ENCODE measurements at regions not wholly inside any gene's neighbourhood (a gene's known extent, or its start where the extent isn't known, plus 50 kb on each side); places are given as distances from the start of the nearest gene placed in this dataset.

DNA sequence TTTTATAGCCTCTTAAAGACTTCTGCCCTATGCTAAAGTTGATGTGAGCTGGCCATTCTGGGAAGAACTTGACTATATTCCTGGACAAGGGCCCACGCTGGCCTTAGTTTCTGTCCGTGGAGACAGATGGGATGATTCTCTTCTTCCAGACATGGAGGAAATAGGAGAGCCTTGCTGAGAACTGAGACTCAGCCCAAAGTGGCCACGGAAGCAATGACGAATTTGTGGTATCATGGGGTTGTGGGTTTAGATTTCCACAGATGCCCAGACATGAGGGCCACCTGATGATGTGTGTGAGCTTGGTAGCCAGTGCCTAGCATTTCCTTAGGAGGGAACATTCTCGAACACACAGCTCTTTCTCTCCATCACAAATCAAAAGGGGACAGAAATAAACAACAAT lies 309.1 kb downstream of the NSG2 start:
- no peak overlapping the region for H3K4me3 Mint-ChIP-seq
- H3K4me1 Mint-ChIP-seq (ENCODE audit: low read depth in 2 of 2): no peaks in the 10 kb centered on the region
- DNase-seq (no peak), ATAC-seq (replicated peaks) (no peak)
- no peaks in the 10 kb centered on the region for H3K27me3 Mint-ChIP-seq
- H3K9me3 Mint-ChIP-seq: peaks cover 2 to 9% of the 10 kb centered on the region in 2 donors
- H3K36me3 Mint-ChIP-seq (ENCODE audit: insufficient read depth): no peaks in the 10 kb centered on the region
- H3K27ac Mint-ChIP-seq: no peak overlapping the region

DNA sequence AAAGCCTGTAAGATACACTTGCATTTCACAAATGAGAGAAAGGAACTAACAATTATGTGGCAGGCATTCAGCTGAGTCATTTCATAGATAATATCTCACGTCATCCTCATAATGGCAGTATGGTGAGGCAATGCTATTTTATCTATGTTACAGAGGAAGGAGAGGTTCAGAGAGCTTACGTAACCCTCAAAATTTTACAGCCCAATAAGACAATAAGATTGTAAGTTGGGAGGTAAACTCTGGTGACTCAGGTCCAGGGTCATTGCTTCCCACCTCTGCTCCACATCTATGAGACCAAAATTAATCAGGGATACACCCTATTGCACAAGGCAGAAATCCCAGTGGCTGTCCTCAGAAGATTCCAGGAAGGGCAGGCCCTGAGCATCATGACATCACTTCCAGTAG lies 309.7 kb downstream of the NSG2 start:
- Mint-ChIP-seq H3K27me3 (no peaks in the 10 kb centered on the region), H3K9me3 (peaks cover 4 to 9% of the 10 kb centered on the region in 2 donors), H3K4me3 (no peak overlapping the region), H3K27ac (no peak overlapping the region), H3K4me1 (ENCODE audit: low read depth in 2 of 2) (no peaks in the 10 kb centered on the region), H3K36me3 (ENCODE audit: insufficient read depth) (no peaks in the 10 kb centered on the region)
- DNase-seq: no peak
- no peak for ATAC-seq (replicated peaks)

DNA sequence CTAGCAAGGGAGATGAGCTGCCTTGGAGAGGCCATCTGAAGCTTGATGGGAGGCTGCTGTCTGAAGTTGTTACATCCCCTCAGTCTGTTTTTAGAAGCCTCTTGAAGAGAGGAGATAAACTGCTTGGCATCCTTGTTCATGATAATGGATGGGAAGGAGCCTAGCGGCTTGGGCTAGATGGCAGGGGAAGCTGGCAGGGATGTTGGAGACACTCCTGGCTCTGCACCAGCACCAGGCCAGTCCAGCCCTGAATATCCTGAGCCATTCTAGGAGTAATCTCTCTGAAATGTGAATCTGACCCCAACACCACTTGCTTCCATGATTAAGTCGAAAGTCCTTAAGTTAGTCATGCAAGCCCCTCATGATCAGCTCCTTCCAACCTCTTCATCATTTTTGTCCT lies 310.5 kb downstream of the NSG2 start:
- Mint-ChIP-seq H3K9me3 (peaks cover 4 to 9% of the 10 kb centered on the region in 2 donors), H3K4me1 (ENCODE audit: low read depth in 2 of 2) (no peaks in the 10 kb centered on the region), H3K27me3 (no peaks in the 10 kb centered on the region), H3K36me3 (ENCODE audit: insufficient read depth) (no peaks in the 10 kb centered on the region), H3K27ac (no peak overlapping the region), H3K4me3 (no peak overlapping the region)
- ATAC-seq (replicated peaks) (no peak), DNase-seq (no peak)

DNA sequence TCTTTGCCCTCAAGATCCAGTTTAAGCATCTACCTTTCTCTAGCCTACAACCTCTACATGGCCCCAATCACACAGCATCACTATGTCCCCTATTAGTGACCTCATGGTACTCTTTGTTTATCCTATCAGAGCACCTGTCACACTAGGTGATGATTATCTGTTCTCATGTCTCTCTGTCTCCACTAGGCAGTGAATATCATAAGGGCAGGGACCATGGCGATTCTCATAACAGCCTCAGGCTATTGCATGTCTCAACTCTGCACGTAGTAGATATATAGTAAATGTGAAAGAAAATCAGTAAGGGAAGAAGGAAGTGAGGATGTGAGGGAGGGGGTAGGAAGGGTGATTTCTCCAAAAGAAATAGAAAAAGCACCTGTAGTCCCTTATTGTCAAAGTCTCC lies 311.0 kb downstream of the NSG2 start:
- no peak overlapping the region for H3K4me3 Mint-ChIP-seq
- H3K9me3 Mint-ChIP-seq: peaks cover 4 to 11% of the 10 kb centered on the region in 2 donors
- no peaks in the 10 kb centered on the region for H3K36me3 Mint-ChIP-seq (ENCODE audit: insufficient read depth)
- ATAC-seq (replicated peaks) (no peak), DNase-seq (no peak)
- H3K27ac Mint-ChIP-seq: no peak overlapping the region
- H3K27me3 Mint-ChIP-seq: no peaks in the 10 kb centered on the region
- H3K4me1 Mint-ChIP-seq (ENCODE audit: low read depth in 2 of 2): no peaks in the 10 kb centered on the region

DNA sequence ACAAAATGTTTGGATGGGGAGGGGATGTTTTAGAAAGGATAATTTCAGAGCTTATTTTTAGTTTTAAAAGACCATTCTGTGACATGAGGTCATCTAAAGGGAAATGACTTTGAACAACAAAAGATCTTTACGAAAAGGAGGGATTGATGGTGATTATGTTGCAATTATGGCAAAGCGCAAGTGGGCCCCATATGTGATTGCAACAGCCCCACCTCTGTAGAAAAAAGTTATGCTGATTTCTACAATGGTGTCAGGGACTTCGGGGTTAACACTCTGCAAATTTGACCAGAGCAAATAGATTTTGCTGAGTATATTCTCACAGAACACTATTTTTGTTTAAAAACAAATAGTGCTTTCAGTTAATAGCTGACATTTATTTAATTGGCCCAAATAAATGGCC lies 312.8 kb downstream of the NSG2 start:
- ATAC-seq (replicated peaks) (no peak), DNase-seq (no peak)
- H3K27me3 Mint-ChIP-seq: no peaks in the 10 kb centered on the region
- no peak overlapping the region for H3K4me3 Mint-ChIP-seq
- peaks cover 10 to 25% of the 10 kb centered on the region in 2 donors for H3K9me3 Mint-ChIP-seq
- H3K4me1 Mint-ChIP-seq (ENCODE audit: low read depth in 2 of 2): no peaks in the 10 kb centered on the region
- H3K36me3 Mint-ChIP-seq (ENCODE audit: insufficient read depth): no peaks in the 10 kb centered on the region
- H3K27ac Mint-ChIP-seq: no peak overlapping the region

DNA sequence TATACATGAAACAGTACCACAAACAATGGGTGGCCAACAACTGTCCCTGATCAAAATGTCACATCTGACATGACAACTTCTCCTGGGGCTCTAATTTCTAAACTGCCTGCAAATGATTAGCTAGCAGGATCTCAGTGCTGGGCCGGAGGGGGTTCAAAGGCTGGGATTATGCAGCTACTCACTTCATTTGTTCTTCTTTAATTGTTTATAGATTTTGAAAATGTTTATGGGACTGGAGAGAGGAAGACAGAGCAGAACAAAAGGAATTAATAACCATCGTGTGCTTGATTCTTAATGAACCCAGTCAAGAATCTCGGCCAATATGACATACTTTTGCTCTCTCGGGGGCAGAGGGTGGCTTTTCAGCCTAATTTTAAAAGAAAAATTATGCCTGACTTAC lies 313.6 kb downstream of the NSG2 start:
- Mint-ChIP-seq H3K27ac (no peak overlapping the region), H3K4me3 (no peak overlapping the region), H3K9me3 (peaks cover 12 to 25% of the 10 kb centered on the region in 2 donors), H3K4me1 (ENCODE audit: low read depth in 2 of 2) (no peaks in the 10 kb centered on the region), H3K36me3 (ENCODE audit: insufficient read depth) (no peaks in the 10 kb centered on the region), H3K27me3 (no peaks in the 10 kb centered on the region)
- DNase-seq: no peak
- no peak for ATAC-seq (replicated peaks)

DNA sequence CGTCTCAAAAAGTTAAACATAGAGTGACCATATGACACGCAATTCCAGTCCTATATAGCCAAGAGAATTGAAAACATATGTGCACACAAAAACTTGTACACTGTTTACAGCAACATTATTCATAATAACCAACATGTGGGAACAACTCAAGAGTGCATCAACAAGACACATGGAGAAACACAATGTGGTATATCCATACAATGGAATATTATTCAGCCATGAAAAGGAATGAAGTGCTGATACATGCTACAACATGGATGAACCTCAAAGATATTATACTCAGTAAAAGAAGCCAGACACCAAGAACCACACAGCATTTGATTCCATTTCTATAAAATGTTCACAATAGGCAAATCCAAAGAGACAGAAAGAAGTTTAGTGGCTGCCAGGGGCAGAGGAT lies 317.0 kb downstream of the NSG2 start:
- no peak for ATAC-seq (replicated peaks)
- Mint-ChIP-seq H3K27me3 (no peaks in the 10 kb centered on the region), H3K9me3 (peaks cover 12 to 16% of the 10 kb centered on the region in 2 donors), H3K27ac (no peak overlapping the region), H3K4me3 (no peak overlapping the region), H3K36me3 (ENCODE audit: insufficient read depth) (no peaks in the 10 kb centered on the region), H3K4me1 (ENCODE audit: low read depth in 2 of 2) (no peaks in the 10 kb centered on the region)
- DNase-seq: no peak

DNA sequence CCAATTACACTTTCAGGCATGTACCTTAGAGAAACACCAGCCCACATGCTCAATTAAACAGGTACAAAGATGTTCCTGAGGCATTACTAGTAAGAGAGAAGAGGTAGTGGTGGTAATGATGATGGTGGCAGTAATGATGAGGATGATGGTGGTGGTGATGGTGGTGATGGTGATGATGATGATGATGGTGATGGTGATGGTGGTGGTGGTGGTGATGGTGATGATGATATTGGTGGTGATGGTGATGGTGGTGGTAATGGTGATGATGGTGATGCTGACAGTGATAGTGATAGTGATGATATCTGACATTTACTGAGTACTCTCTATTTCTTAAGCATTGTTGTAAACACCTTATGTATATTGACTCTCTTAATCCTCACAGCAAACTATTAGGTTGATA lies 318.4 kb downstream of the NSG2 start:
- H3K9me3 Mint-ChIP-seq: peaks cover 12 to 16% of the 10 kb centered on the region in 2 donors
- ATAC-seq (replicated peaks) (no peak), DNase-seq (no peak)
- H3K36me3 Mint-ChIP-seq (ENCODE audit: insufficient read depth): no peaks in the 10 kb centered on the region
- no peaks in the 10 kb centered on the region for H3K4me1 Mint-ChIP-seq (ENCODE audit: low read depth in 2 of 2)
- no peak overlapping the region for H3K27ac Mint-ChIP-seq
- H3K27me3 Mint-ChIP-seq: no peaks in the 10 kb centered on the region
- H3K4me3 Mint-ChIP-seq: no peak overlapping the region

DNA sequence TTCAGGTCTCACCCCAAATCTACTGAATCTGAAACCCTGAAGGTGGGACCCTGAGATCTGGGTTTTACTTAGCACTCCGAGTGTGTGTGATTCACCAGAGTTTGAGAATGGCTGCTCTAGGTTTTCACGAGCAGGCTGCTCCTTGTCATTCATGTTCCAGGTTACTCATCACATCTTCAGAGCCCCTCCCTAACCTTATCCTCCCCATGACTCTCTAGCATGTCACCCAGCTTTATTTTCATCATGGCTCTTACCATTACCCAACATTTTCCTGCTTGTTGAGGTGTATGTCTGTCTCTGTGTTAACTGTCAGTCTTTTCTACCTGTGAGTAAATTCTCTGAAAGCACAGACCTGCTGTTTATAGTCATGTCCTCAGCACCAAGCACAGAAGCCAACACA lies 319.2 kb downstream of the NSG2 start:
- Mint-ChIP-seq H3K36me3 (ENCODE audit: insufficient read depth) (no peaks in the 10 kb centered on the region), H3K4me1 (ENCODE audit: low read depth in 2 of 2) (no peaks in the 10 kb centered on the region), H3K27ac (no peak overlapping the region), H3K27me3 (no peaks in the 10 kb centered on the region), H3K4me3 (no peak overlapping the region), H3K9me3 (peaks cover 9 to 16% of the 10 kb centered on the region in 2 donors)
- DNase-seq: no peak
- no peak for ATAC-seq (replicated peaks)

DNA sequence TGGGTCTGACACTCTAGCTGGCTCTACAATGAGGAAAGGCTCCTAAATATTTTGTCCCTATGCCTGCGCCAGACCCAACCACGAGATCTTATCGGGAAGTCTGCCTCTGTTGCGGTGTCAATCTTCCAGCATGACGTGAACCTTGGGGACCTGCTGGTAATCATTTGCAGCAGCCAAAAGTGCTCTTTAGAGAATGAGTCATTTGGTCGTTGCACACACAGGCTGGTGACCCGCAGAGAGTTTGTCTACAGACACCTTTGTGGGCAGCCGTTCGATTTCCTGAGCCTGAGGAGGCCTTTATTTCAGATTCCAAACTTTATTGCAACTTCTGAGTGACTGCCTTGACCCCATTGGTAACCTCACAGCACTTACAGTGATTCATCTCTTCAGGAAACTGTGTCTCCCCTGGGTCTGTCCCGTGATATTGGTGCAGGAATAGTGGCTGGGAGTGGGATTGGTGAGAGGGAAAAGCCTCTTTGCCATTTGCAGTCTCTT lies 326.1 kb downstream of the NSG2 start:
- Mint-ChIP-seq H3K36me3 (ENCODE audit: insufficient read depth) (no peaks in the 10 kb centered on the region), H3K4me3 (no peak overlapping the region), H3K9me3 (peaks cover 0 to 7% of the 10 kb centered on the region in 2 donors), H3K27ac (no peak overlapping the region), H3K27me3 (no peaks in the 10 kb centered on the region), H3K4me1 (ENCODE audit: low read depth in 2 of 2) (no peaks in the 10 kb centered on the region)
- DNase-seq (no peak), ATAC-seq (replicated peaks) (no peak)

DNA sequence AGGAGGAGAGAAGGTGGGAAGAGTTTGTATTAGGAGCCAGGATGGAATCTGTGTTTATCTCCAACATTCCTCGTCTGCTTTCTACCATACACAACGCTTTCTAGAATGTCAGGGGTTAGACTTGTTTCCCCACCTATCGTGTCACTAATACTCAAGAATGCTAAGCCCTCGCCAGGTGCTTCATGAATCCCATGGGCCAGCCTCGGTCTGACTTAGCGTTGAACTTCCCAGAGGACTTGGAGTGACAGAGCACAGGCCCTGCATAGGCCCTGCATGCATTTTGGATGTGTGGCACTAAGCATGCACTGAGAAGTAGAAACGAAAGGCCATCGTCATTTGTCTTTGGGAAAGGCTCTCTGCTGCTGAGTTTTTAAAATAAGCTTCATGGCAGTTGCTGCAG lies 328.7 kb downstream of the NSG2 start:
- H3K9me3 Mint-ChIP-seq: peaks cover 0 to 7% of the 10 kb centered on the region in 2 donors

DNA sequence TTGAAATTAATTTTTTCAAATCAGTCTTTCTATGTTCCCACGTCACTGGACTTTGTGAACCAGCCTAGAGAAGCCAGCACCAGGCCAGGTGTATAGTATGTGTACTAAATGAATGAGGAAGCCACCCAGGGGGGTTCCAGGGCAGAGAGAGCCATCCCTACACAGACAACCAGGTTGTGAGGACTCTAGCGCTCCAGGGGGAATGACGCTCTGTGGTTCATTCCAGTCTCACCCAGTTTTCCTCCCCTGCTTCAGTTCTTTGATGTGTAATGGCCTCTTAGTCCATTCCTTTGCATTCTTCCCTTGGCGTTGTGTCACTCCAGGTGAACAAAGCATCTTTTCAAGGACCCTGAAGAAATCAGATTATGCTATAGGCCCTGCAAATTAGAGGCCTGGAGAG lies 330.6 kb downstream of the NSG2 start:
- H3K36me3 Mint-ChIP-seq (ENCODE audit: insufficient read depth): no peaks in the 10 kb centered on the region
- DNase-seq: no peak
- no peak for ATAC-seq (replicated peaks)
- peaks cover 3 to 4% of the 10 kb centered on the region in 2 donors for H3K9me3 Mint-ChIP-seq
- no peak overlapping the region for H3K27ac Mint-ChIP-seq
- H3K27me3 Mint-ChIP-seq: no peaks in the 10 kb centered on the region
- H3K4me3 Mint-ChIP-seq: no peak overlapping the region
- no peaks in the 10 kb centered on the region for H3K4me1 Mint-ChIP-seq (ENCODE audit: low read depth in 2 of 2)

More for the DNA sequence above, 328.7 kb downstream of the NSG2 start:
- Mint-ChIP-seq H3K36me3 (ENCODE audit: insufficient read depth) (no peaks in the 10 kb centered on the region), H3K4me3 (no peak overlapping the region), H3K27ac (no peak overlapping the region), H3K4me1 (ENCODE audit: low read depth in 2 of 2) (no peaks in the 10 kb centered on the region), H3K27me3 (no peaks in the 10 kb centered on the region)
- no peak for DNase-seq
- no peak for ATAC-seq (replicated peaks)

DNA sequence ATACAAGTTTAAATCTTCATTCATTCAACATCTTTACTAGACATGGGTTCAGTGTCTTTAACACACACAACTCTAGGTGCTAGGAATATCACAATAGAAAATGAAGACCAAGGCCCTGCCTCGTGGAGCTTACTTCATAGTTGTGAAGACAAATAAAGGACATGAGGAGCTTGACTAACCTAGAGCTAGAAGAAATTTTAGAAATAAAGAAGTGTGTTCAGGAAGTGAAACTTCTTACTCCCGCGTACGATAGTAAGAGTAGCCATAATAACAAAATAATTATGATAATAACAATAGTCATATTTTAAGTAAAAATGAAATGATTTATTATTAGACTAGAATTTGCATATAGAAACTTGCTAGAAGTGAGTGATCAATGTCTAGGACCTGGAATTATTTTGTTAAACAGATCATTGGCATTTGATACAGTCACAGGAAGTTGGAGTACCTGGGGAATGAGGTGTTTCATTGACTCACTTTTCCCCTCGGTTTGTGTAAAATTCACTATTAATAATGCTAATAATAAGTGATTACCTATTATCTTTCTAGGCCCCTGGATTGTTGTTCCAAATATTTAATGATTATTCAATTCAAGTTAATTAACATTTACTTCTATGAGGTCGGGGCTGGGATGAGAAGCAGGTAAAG lies 331.3 kb downstream of the NSG2 start:
- Mint-ChIP-seq H3K36me3 (ENCODE audit: insufficient read depth) (no peaks in the 10 kb centered on the region), H3K4me1 (ENCODE audit: low read depth in 2 of 2) (no peaks in the 10 kb centered on the region), H3K27ac (no peak overlapping the region), H3K4me3 (no peak overlapping the region), H3K27me3 (no peaks in the 10 kb centered on the region), H3K9me3 (peaks cover 0 to 4% of the 10 kb centered on the region in 2 donors)
- DNase-seq: no peak
- no peak for ATAC-seq (replicated peaks)

DNA sequence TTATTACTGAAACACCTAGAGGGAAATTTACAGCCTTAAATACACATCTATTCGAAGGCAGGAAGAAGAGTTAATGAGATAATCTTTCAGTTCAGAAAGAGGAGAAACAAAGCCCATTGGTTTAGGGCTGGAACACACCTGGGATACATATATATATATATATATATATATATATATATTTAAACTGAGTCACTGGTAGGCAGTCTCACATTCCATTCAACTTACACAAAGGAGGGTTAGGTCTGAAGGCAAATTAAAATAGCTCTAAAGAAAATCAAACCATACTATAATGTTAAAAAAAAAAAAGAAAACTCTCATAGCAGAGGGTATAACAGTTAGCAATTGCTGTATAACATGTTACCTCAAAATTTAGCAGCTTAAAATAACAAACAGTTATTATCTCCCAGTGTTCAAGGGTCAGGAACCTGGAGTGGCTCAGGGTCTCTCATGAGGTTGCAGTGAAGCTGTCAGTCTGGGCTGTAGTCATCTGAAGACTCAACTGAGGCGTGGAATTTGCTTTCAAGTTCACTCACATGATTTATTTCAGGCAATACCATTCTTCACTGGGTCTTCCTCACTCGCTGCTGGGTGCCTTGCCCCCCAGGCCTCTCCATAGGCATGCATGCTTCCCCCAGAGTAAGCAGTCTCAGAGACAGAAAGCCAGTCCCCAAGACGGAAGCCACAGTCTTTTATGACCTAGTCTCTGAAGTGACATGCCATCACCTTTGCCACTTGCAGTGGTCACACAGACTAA lies 332.8 kb downstream of the NSG2 start:
- no peak overlapping the region for H3K4me3 Mint-ChIP-seq
- ATAC-seq (replicated peaks) (no peak), DNase-seq (no peak)
- no peaks in the 10 kb centered on the region for H3K4me1 Mint-ChIP-seq (ENCODE audit: low read depth in 2 of 2)
- H3K36me3 Mint-ChIP-seq (ENCODE audit: insufficient read depth): no peaks in the 10 kb centered on the region
- no peaks in the 10 kb centered on the region for H3K27me3 Mint-ChIP-seq
- H3K27ac Mint-ChIP-seq: no peak overlapping the region
- H3K9me3 Mint-ChIP-seq: peaks cover 0 to 4% of the 10 kb centered on the region in 2 donors
